HEK293T (cell line): ENCODE measurements at regions not wholly inside any gene's neighbourhood (a gene's known extent, or its start where the extent isn't known, plus 50 kb on each side); places are given as distances from the start of the nearest gene placed in this dataset.

Source experiments
- FOXA1 ChIP-seq: fragments of 450-650 bp; IDR thresholded peaks from 2 replicates; pipeline ENCODE4 v1.6.1; 2016; ENCODE audit warnings: mild to moderate bottlenecking
- NFRKB ChIP-seq: fragments of 450-650 bp; IDR thresholded peaks from 2 replicates; pipeline ENCODE4 v1.6.1; 2016; ENCODE audit warnings: mild to moderate bottlenecking, moderate library complexity
- TARDBP ChIP-seq: fragments of 450-650 bp; IDR thresholded peaks from 2 replicates; pipeline ENCODE4 v1.6.1; 2016
- ZNF384 ChIP-seq: fragments of 450-650 bp; IDR thresholded peaks from 2 replicates; pipeline ENCODE4 v1.6.1; 2016

GRCh38 chr6:120876931-120877330, 457.3 kb downstream of the TBC1D32 start:
- TF ChIP-seq FOXA1: no peak
- TF ChIP-seq ZNF384: no peak
- TF ChIP-seq TARDBP: no peak
- no peak for TF ChIP-seq NFRKB
